ENCODE measurements at regions not wholly inside any gene's neighbourhood (a gene's known extent, or its start where the extent isn't known, plus 50 kb on each side); places are given as distances from the start of the nearest gene placed in this dataset.
"Not testable (repeated sequence)": the region's sequence is repeated elsewhere in the genome, so short reads cannot be mapped to it uniquely, and the experiment has no call there.

DNA sequence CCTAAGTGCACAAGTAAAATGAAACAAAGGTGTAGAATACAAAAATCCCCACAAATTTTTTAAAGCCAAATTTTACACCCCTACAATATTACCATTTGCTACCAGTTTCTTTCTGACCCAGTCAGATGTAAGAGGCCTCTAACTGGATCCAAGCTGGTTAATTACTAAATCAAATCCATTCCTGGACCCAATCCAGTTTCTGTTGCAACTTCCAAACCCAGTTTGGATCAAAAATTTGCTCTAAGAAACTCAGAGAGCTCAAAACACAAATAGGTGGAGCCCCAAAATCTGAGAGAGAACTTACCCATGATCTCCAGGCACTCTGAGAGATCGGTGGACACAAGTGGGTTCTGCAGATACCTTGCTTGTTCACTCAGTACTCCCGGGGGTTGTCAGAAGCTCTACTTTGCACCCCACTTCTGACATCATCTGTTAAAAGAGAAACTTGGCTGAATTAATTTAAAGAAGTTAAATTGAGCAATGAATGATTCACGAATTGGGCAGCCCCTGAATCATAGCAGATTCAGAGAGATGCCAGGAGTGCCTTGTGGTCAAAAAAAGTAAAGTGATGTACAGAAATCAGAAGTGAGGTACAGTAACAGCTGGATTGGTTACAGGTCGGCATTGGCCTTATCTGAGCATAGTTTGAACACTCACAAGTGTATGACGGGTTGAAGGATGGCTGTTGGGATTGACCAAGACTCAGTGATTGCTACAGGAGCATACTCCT lies 448.0 kb downstream of the KCNT2 start:
- DNase-seq (ENCODE audit: extremely low read depth, low read depth): peak; percentile 20
- TF ChIP-seq, protein P1, sequence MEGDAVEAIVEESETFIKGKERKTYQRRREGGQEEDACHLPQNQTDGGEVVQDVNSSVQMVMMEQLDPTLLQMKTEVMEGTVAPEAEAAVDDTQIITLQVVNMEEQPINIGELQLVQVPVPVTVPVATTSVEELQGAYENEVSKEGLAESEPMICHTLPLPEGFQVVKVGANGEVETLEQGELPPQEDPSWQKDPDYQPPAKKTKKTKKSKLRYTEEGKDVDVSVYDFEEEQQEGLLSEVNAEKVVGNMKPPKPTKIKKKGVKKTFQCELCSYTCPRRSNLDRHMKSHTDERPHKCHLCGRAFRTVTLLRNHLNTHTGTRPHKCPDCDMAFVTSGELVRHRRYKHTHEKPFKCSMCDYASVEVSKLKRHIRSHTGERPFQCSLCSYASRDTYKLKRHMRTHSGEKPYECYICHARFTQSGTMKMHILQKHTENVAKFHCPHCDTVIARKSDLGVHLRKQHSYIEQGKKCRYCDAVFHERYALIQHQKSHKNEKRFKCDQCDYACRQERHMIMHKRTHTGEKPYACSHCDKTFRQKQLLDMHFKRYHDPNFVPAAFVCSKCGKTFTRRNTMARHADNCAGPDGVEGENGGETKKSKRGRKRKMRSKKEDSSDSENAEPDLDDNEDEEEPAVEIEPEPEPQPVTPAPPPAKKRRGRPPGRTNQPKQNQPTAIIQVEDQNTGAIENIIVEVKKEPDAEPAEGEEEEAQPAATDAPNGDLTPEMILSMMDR (IDR thresholded peaks at IDR 0.05; ENCODE audit: low read depth, low read length): no peak

DNA sequence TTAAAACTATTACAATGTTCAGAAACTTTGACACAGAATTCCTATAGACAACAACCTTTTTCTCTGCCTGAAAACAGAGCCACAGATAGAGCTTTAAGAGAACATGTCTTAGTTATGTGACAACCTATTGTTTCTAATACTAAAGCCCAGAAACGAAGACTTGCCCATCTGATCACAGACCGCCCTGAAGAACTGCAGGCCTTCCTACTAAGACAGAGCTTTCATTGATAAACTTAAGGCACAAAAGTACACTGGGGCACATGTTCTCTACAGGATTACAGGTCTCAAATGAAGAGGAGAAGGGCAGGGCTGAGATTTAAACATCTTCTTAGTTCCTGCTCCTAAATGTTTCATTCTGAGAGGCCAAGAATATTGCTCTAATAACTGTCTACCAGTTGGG lies 452.7 kb downstream of the KCNT2 start:
- TF ChIP-seq, protein P1 (IDR thresholded peaks at IDR 0.05; ENCODE audit: low read depth, low read length): no peak
- DNase-seq (ENCODE audit: extremely low read depth, low read depth): no peak

DNA sequence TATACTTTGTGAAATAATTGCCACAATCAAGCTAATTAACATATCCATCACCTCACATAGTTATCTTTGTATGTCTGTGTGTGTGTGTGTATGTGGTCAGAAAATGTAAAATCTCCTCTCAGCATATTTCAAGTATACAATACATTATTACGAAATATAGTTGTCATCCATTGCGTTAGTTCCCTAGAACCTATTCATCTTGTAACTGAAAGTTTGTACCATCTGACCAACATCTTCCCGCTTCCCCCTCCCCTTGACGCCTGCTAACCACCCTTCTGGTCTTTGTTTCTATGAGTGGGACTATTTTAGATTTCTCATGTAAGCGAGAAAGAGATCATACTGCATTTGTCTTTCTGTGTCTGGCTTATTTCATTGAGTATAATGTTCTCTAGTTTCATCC lies 455.3 kb downstream of the KCNT2 start:
- TF ChIP-seq, protein P1 (IDR thresholded peaks at IDR 0.05; ENCODE audit: low read depth, low read length): no peak
- DNase-seq (ENCODE audit: extremely low read depth, low read depth): no peak

DNA sequence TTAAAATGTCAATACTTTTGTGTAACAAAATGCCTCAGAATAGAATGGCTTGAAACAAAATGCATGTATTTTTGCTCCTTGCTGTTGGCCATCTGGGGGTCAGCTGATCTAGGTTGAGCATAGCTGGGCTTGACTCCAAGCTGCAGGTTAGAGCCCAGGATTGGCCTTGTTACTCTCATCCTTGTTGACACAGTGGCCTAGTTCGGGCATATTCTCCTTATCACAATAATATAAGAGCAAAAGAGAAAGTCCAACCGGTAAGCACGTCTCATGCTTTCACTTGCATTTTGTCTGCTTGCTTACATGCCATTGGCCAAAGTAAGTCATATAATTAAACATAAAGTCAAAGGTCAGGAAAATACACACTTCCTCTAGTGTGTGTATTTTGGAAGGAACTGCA lies 456.2 kb downstream of the KCNT2 start:
- DNase-seq (ENCODE audit: extremely low read depth, low read depth): no peak
- TF ChIP-seq, protein P1 (IDR thresholded peaks at IDR 0.05; ENCODE audit: low read depth, low read length): no peak

DNA sequence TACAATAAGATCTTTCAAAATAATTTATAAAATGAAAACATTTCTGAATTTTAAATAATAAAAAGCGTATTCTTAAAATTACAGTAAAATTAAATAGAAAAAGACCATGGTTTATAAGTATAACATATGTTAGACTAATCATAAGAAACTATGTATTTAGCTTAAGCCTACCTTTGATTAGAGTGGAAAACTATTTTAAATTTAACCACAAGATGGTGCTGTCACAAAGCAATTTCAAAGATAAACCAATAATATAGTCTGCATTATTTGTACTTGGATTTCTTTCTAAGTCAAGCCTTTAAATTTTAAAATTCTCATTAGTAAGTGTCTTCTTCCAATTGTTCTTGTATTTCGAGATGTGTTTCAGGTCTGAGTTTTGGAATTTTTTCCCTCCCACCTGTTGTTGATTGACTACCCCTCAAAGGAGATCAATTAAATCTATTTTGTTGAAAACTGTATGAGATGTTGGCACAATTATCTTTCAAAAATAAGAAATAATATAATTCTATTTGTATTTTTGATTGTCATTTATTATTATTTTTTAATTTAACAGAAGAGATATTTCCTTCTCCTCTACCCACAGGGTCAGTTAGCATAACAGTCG lies 459.8 kb downstream of the KCNT2 start:
- TF ChIP-seq, protein P1 (IDR thresholded peaks at IDR 0.05; ENCODE audit: low read depth, low read length): peak; percentile 44
- DNase-seq (ENCODE audit: extremely low read depth, low read depth): peak; percentile 4

DNA sequence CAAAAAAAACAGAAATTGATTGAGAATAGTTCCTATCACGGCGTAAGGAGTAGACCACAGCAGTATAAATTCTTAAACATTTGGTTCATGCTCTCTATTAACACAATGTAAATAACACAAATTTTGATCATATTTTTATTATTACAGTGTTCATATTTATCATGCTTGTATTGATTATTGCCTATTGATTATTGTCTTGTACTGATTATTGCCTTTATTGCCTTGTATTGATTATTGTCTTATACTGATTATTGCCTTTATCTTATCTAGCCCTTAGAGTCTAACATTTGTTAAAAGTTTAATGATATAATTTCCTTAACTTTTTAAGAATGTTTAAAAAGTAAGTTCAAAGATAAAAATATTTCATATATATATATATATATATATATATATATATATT lies 460.7 kb downstream of the KCNT2 start:
- TF ChIP-seq, protein P1 (IDR thresholded peaks at IDR 0.05; ENCODE audit: low read depth, low read length): no peak
- no peak for DNase-seq (ENCODE audit: extremely low read depth, low read depth)

DNA sequence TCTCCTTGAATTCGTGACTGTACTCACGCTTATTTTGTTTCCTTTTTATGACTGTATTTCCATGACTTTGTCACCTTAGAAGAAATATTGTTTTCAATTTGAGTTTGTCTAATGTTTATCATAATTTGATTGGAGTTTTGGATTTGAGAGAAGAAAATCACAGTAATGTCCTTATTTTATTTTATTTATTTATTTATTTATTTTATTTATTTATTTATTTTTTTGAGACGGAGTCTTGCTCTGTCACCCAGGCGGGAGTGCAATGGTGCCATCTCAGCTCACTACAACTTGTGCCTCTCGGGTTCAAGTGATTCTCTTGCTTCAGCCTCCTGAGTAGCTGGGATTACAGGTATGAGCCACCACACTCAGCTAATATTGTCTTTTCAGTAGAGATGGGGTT lies 463.1 kb downstream of the KCNT2 start:
- DNase-seq (ENCODE audit: extremely low read depth, low read depth): not testable (repeated sequence)

DNA sequence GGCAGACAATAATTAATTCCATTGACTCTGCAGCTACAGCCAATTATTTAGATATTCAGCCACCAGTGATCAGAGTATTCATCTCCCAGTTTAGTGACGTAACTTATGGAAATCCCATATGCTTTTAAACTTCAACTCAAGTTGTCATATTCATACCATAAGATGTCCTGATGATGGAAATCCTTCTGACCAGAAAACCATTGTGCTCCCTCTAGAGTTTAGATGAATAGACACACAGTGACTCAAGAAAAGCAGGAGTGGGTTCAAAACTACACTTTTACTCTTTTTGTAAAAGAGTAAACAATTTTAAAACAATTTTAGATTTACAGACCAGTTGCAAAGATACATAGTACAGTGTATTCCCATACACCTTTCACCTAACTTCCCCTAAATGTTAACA lies 463.7 kb downstream of the KCNT2 start:
- DNase-seq (ENCODE audit: extremely low read depth, low read depth): no peak

More for the DNA sequence above, 463.7 kb downstream of the KCNT2 start:
- TF ChIP-seq, protein P1 (IDR thresholded peaks at IDR 0.05; ENCODE audit: low read depth, low read length): no peak
